Activated CD4-positive, CD25-positive, alpha-beta regulatory T cell treated with anti-CD3 and anti-CD28 coated beads, Interleukin-2, amount 50 U/mL, for 24 hours (primary cell): ENCODE measurements at regions not wholly inside any gene's neighbourhood (a gene's known extent, or its start where the extent isn't known, plus 50 kb on each side); places are given as distances from the start of the nearest gene placed in this dataset.
"Not testable (repeated sequence)": the region's sequence is repeated elsewhere in the genome, so short reads cannot be mapped to it uniquely, and the experiment has no call there.

Source experiments
- ATAC-seq, 2 donors: fragments of 150-1000 bp; cut with Tn5 transposase; one replicate each; pipeline ENCODE4 v1.10.0; 2021; ENCODE audit warnings: mild to moderate bottlenecking in 1 of 2, moderate library complexity in 1 of 2

GRCh38 chr9:13941714-13942113 lies 372.2 kb downstream of the NFIB start:
- no peak for ATAC-seq

- no peak for ATAC-seq
These were observed 374.0 kb downstream of the NFIB start for GRCh38 chr9:13939701-13940490.

- no peak for ATAC-seq
These were observed 374.8 kb downstream of the NFIB start for GRCh38 chr9:13939134-13939533.

GRCh38 chr9:13934416-13934815 lies 379.5 kb downstream of the NFIB start:
- ATAC-seq: no peak

- ATAC-seq: no peak
These were observed 380.7 kb downstream of the NFIB start for GRCh38 chr9:13933268-13933656.

GRCh38 chr9:13932528-13933267 lies 381.2 kb downstream of the NFIB start:
- ATAC-seq: no peak

GRCh38 chr9:13929013-13929412 lies 384.9 kb downstream of the NFIB start:
- no peak for ATAC-seq

GRCh38 chr9:13923381-13923780 lies 390.6 kb downstream of the NFIB start:
- ATAC-seq: no peak

- no peak for ATAC-seq
These were observed 393.4 kb downstream of the NFIB start for GRCh38 chr9:13920557-13920956.

- ATAC-seq: no peak
These were observed 394.5 kb downstream of the NFIB start for GRCh38 chr9:13919401-13919800.

GRCh38 chr9:13917534-13917933 lies 396.4 kb downstream of the NFIB start:
- ATAC-seq: no peak

GRCh38 chr9:13915591-13916301 lies 398.2 kb downstream of the NFIB start:
- no peak for ATAC-seq

- ATAC-seq: no peak
These were observed 398.8 kb downstream of the NFIB start for GRCh38 chr9:13915131-13915530.

GRCh38 chr9:13911473-13911872 lies 402.5 kb downstream of the NFIB start:
- ATAC-seq: no peak

- ATAC-seq: not testable (repeated sequence)
These were observed 406.1 kb downstream of the NFIB start for GRCh38 chr9:13907842-13908241.

GRCh38 chr9:13904746-13905145 lies 409.2 kb downstream of the NFIB start:
- no peak for ATAC-seq

GRCh38 chr9:13904311-13904710 lies 409.6 kb downstream of the NFIB start:
- ATAC-seq: no peak

- ATAC-seq: no peak
These were observed 411.5 kb downstream of the NFIB start for GRCh38 chr9:13902286-13903066.

GRCh38 chr9:13901176-13901575 lies 412.8 kb downstream of the NFIB start:
- no peak for ATAC-seq

- no peak for ATAC-seq
These were observed 413.5 kb downstream of the NFIB start for GRCh38 chr9:13900449-13900848.

- ATAC-seq: no peak
These were observed 414.0 kb downstream of the NFIB start for GRCh38 chr9:13899924-13900323.

- ATAC-seq: no peak
These were observed 415.0 kb downstream of the NFIB start for GRCh38 chr9:13898957-13899356.
